GM12865 (cell line): ENCODE measurements at regions not wholly inside any gene's neighbourhood (a gene's known extent, or its start where the extent isn't known, plus 50 kb on each side); places are given as distances from the start of the nearest gene placed in this dataset.
A peak's percentile ranks its signal among the peaks of the same experiment; 100 is the strongest.

Experiments used
- DNase-seq: peaks from one replicate; pipeline ENCODE4 v3.0.0; 2010; ENCODE audit warnings: low read depth
- H3K4me3 ChIP-seq: 2 replicates; pipeline ENCODE4 v1.5.1; 2011; ENCODE audit warnings: mild to moderate bottlenecking, low read depth, low read length, control low read depth
- TF ChIP-seq, protein P1 (sequence below): IDR thresholded peaks from 2 replicates; pipeline ENCODE4 v1.5.1; 2011; ENCODE audit warnings: low read length, control low read depth, low read depth, inconsistent platforms; ENCODE audit not compliant: insufficient read depth; ENCODE audit errors: missing control alignments

DNA sequence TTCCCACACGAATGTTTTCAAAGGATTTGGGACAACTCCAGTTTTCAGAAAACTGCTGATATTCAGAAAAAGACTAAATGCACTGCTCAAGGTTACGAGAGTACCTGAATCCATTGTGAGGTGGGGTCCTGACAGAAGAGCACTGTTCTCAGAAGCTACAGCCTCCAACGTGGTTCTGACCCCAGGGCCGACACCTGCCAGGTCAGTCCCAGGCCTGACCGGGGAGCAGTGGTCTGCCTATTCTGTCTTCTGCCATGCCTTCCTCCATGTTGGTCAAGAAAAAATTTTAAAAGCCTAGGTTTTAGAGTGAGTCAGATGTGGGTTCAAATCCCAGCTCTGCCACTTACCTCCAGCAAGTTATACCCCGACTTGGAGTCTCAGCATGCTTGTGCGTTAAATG, 212.3 kb downstream of the BCL11A start:
- DNase-seq = no peak
- TF ChIP-seq, protein P1, sequence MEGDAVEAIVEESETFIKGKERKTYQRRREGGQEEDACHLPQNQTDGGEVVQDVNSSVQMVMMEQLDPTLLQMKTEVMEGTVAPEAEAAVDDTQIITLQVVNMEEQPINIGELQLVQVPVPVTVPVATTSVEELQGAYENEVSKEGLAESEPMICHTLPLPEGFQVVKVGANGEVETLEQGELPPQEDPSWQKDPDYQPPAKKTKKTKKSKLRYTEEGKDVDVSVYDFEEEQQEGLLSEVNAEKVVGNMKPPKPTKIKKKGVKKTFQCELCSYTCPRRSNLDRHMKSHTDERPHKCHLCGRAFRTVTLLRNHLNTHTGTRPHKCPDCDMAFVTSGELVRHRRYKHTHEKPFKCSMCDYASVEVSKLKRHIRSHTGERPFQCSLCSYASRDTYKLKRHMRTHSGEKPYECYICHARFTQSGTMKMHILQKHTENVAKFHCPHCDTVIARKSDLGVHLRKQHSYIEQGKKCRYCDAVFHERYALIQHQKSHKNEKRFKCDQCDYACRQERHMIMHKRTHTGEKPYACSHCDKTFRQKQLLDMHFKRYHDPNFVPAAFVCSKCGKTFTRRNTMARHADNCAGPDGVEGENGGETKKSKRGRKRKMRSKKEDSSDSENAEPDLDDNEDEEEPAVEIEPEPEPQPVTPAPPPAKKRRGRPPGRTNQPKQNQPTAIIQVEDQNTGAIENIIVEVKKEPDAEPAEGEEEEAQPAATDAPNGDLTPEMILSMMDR = no peak
- H3K4me3 ChIP-seq = no peak overlapping the region

DNA sequence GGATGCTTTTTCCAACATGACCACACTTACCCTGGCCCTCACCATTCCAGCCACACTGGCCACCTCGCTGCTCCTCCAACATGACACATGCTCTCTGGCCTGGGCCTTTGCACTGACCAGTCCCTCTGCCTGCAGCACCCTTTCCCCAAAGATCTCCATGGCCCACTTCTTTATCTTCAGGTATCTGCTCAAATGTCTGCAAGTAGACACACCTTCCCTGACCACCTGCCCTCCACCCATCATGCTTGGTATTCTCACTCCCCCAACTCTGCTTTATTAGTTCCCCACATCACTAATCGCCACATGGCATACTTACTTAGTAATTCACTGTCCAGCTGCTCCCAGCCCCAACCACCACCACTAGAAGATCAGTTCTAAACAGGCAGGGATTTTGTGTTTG, 214.2 kb downstream of the BCL11A start:
- DNase-seq = no peak
- H3K4me3 ChIP-seq = no peak overlapping the region
- TF ChIP-seq, protein P1 = no peak

DNA sequence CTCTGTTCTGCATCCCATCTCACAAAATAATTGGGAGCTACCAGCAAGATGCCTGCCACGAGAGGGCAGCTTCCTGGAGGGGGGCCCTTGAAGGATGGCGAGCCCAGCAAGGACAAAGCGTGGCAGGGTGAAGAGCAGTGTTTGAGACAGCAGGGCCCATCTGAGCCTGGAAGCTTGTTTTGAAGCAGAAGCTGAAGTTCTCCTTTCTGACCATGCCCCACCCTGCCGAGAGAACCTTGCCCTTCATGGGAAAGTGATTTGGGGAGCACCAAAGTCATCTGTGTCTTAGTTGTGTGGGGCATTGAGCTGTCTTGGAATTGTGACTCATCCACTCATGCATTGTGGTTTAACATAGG, 216.3 kb downstream of the BCL11A start:
- TF ChIP-seq, protein P1 = no peak
- DNase-seq = peak; percentile 37
- H3K4me3 ChIP-seq = no peak overlapping the region

- DNase-seq = peak; percentile 38
- H3K4me3 ChIP-seq = no peak overlapping the region
- TF ChIP-seq, protein P1 = peak; percentile 5
Observed at GRCh38 chr2:60336442-60337141, 216.9 kb downstream of the BCL11A start.

DNA sequence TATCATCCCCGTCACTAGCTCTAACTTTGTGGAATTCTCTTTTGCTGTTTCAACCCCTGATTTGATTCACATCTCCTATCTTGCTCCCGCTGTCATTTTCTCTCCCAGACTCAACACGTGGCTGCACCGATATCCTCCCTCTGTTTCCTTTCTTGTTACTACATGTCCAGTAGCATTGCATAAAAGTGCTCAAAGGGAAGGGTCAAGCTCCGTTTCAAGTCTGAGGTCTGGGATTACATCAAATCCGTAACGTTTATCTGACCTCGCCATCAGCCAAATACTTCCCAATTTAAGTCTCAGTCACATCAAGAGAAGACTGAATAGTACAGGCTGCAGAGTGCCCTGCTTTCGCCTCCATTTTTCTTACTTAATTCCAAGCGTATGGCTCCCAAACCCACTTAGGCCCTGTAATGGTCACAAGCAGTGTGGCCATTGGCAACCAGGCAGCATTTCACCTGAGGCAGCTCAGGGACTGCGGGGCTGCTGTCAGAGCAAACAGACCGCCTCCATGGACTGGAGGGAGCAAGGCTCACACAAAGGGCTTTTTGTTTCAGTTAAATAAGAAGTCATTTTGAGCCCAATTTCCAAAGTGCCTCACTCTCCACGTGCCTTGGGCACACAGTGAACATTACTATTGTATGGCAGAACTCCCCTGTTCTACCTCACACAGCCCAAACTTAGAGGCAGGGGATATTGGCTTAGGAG, 217.8 kb downstream of the BCL11A start:
- H3K4me3 ChIP-seq = no peak overlapping the region
- DNase-seq = no peak
- TF ChIP-seq, protein P1 = no peak

GRCh38 chr2:60334610-60335009, 218.8 kb downstream of the BCL11A start:
- no peak overlapping the region for H3K4me3 ChIP-seq
- TF ChIP-seq, protein P1 = no peak
- no peak for DNase-seq

GRCh38 chr2:60333264-60333663, 220.2 kb downstream of the BCL11A start:
- DNase-seq = no peak
- TF ChIP-seq, protein P1 = no peak

More at GRCh38 chr2:60333264-60333663, 220.2 kb downstream of the BCL11A start:
- no peak overlapping the region for H3K4me3 ChIP-seq
